Activated CD4-positive, alpha-beta T cell treated with anti-CD3 and anti-CD28 coated beads, Interleukin-2, amount 50 U/mL, for 16 hours (primary cell): ENCODE measurements at regions not wholly inside any gene's neighbourhood (a gene's known extent, or its start where the extent isn't known, plus 50 kb on each side); places are given as distances from the start of the nearest gene placed in this dataset.
A peak's percentile ranks its signal among the peaks of the same experiment; 100 is the strongest.
"Not testable (repeated sequence)": the region's sequence is repeated elsewhere in the genome, so short reads cannot be mapped to it uniquely, and the experiment has no call there.

ENCODE experiments used
- DNase-seq: peaks from one replicate; pipeline ENCODE4 v3.0.0-alpha.2; 2020

DNA sequence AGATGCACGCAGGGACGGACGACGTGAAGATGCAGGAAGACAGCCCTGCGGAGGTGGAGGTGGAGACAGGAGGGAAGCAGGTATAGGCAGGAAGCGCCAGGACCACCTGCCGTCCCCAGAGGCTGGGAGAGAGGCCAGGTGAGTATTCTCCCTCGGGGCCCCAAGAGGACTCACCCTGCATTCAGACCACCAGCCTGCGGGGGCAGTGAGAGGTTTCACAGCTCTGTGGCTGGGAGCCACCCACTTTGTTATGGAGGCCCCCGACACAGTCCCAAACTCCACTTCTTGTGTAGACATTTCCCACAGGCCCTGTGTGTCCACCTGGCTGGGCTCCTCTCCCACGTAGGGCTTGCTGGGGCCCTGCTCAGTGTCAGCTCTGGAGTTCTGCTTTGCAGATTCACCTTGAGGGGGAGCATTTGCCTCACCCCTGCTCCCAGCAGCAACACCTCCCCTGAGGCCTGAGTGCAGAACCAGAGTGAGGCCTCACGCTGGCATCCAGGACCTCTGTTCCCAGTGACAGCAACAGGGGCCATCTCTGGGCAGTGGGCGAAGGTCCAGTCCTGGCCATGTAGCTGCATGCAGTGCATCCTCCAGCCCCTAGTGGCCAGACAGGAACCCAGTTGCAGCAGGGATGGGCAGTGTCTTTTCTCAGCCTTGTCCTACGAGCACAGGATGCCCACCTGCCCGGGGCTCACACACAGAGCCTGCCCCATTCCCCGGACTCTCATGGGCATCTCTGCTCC, 119.4 kb upstream of the IQSEC1 start:
- no peak for DNase-seq

DNA sequence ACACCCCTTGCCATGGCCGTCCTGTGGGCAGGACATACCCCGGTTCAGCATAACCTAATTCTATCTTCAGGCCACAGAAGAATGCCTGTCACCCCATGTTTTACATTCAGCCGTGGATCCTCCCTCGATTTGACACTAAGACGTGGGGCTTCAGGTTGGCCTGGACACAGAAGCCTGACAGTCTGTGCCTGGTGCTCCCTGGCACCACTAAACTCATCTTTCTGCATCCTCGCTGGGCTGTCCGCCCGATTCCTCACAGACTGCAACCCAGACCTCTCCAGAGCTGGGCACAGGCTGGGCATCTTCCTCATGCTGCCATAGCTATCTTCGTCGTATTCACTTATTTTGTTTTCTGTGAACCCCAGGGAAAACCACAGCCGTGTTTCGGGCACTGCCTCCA, 117.8 kb upstream of the IQSEC1 start:
- DNase-seq: no peak

DNA sequence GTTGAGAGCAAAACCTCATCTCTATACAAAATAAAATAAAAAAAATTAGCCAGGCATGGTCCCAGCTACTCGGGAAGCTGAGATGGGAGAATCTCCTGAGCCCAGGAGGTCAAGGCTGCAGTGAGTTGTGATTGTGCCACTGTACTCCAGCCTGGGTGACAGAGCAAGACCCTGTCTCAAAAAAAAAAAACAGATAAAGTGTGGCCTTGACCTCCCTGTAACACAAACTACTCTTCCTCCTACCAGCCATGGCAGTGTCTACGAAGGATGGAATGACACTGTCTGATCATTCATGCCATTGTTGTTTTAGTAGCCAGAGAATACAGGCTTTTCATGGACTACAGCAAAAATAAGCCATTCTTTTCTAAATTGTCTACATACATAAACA, 117.1 kb upstream of the IQSEC1 start:
- DNase-seq: no peak

DNA sequence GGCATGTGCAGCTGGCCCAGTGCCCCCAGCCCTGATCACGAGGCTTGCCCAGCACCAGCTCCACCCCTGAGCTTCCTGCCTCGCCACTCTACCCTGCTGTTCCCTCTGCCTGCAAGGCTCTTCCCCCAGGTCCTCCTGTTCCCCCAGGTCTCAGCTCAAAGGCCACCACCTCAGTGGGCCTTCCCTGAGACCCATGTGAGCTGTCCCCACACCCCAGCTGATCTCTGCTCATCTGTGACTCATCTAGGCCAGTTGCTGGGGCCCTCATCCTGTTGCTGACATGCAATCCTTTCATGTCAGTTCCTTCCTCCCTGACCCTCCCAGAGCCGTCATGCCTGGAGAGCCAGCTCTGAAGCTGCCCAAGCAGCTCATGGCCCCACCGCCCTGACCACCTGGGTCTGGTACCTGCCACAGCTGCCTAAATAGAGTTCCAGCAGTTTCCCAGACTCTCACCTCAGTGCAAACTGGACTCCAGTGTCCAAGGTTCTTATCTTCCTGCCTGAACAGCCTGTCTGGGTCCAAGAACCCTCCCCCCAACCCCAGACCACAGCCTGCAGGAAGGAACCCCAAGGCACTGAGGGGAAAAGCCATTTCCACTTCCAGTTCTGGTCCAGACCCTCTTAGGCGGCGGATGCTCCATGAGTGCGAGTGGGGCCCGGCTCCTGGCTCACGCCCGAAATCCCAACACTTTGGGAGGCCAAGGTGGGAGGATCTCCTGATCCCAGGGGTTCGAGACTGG, 116.6 kb upstream of the IQSEC1 start:
- peak; percentile 50 for DNase-seq

DNA sequence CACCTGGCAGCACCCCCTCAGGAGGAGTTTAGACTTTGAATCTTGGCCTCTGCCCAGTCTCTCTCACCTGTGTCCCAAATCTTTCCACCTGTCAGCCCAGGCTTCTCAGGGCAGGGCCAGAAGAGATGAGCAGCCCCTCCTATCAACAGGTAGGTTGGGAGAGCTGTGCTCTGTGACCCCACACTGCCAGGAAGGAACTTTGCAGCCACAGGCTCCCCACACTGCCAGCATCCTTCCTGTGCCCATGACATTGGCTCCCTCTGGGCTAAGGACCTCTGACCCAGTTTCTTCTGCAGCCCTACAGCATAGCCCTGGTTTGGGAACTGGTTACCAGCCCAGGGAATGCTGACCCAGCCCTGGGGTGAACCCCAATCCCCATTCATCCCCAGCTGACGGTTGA, 115.7 kb upstream of the IQSEC1 start:
- DNase-seq: no peak

DNA sequence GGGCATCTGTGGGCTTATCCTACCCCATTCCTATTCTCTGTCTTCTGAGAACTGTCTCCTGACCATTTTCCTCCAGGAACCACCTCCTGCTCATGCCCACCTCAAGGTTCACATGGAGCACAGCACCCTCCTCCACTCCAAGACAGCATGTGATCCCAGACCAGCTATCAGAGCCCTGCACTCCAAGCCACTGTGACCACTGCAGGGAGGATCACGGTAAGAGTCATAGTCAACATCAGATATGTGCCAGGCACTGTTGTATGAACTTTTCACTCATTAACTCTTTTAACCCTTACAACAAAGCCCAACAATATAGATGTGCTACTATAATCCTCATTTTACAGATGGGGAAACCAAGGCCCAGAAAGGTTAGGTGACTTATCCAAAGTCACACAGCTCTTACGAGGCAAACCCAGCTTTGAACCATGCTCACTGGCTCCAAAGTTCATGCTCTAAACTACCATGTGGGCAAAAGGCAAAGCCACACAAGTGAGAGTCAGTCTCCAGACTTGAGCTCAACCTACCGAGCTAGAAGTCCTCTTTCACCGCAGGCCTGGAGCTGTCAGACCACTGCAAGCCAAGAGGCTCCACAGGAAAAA, 115.1 kb upstream of the IQSEC1 start:
- DNase-seq: no peak

DNA sequence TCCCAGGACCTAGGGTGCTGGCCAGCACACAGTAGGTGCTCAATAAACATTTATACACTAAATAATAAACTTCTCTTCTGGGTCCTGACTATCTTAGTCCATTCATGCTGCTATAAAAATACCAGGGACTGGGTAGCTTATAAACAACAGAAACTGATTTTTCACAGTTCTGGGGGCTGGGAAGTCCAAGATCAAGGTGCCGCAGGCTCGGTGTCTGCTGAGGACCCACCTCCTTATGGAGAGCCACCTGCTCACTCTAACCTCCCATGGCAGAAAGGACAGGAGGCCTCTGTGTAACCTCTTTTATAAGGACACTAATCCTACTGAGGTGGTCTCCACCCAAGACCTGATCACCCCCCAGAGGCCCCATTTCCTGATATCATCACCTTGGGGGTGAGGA, 114.4 kb upstream of the IQSEC1 start:
- no peak for DNase-seq

DNA sequence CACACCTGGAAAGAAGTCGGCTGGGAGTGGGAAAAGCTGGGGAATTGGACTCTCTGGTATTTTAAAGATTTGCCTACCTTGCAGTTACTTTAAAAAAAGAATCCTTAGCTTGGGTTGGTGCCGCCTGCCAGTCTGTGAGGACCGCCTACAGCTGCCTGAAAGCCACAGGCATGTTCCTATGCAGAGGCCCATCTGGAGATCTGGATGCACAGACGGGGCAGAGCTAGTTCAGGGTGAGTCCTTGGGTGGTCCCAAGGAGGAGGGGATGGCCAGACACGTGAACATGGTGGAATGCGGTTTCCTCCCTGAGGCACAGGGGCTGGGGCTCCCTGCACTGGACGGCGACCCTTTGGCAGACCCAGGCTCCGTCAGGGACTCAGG, 113.2 kb upstream of the IQSEC1 start:
- DNase-seq: no peak

DNA sequence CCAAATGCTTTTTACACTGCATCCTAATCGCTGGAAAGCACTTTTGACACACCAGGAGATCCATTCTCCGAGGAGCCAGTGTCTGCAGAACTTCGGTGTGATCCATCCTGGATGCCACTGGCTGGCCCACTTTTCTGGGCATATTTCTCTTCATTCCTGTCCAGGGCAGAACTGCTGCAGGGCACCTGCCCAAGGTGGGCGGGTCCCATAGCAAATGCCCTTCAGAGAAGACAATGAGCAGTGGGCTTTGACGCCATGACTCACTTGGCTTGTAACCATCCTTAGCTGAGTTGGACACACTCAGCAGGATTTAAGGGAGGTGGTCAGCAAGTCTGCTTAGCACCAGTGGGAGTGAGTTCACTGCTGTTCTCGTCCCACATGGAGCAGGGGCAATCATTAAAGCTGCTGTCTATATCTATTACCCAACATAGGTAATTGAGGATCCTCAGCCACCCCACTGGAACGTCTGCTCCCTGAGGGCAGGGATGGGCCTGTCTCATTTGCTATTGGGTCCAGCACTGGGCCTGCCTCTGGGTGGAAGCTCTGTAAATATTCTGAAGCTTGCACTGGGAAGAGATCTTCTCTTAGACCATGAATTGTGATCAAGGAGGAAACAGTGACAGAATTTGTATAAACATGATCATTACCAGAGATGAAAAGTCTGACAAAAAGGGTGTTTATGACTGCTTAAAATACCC, 112.7 kb upstream of the IQSEC1 start:
- no peak for DNase-seq

DNA sequence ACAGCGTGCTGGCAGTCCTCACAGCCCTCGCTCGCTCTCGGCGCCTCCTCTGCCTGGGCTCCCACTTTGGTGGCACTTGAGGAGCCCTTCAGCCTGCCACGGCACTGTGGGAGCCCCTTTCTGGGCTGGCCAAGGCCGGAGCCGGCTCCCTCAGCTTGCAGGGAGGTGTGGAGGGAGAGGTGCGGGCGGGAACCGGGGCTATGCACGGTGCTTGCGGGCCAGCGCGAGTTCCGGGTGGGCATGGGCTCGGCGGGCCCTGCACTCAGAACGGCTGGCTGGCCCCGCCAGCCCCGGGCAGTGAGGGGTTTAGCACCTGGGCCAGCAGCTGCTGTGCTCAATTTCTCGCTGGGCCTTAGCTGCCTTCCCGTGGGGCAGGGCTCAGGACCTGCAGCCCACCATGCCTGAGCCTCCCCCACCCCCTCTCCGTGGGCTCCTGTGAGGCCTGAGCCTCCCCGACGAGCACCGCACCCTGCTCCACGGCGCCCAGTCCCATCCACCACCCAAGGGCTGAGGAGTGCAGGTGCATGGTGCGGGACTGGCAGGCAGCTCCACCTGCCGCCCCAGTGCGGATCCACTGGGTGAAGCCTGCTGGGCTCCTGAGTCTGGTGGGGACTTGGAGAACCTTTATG, 106.5 kb upstream of the IQSEC1 start:
- not testable (repeated sequence) for DNase-seq

DNA sequence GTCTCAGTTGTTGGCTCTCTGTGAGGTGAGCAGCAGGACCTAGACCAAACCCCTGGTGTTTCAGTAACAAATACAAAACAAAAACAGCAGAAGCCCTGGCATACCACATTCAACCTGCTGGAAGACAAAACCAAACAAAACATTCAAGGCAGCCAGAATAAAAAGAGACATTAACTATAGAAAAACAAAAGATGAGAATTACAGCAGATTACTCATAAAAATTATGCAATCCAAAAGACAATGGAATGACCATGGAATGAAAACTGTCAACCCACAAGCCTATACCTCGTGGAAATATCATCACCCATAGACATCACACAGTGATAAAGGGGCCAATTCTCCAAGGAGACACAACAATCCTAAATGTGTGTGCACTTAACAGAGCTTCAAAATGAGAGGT, 106.0 kb upstream of the IQSEC1 start:
- no peak for DNase-seq

DNA sequence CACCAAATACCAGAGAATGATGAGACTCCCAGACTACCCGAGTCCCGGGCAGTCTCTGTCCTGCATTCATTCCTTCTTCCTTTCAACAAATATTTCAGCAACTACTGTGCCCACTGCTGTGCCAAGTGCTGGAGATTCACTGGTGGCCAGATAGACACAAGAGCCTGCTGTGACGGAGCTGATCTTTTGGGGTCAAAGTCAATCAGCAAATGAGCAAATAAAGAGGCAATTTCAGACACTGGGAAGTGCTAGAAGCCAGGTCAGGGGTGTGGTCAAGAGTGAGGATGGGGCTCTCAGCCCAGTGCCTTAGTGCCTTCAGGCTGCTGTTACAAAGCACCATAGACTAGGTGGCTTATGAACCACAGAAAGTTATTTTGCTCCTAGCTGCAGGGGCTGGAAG, 104.9 kb upstream of the IQSEC1 start:
- DNase-seq: no peak

DNA sequence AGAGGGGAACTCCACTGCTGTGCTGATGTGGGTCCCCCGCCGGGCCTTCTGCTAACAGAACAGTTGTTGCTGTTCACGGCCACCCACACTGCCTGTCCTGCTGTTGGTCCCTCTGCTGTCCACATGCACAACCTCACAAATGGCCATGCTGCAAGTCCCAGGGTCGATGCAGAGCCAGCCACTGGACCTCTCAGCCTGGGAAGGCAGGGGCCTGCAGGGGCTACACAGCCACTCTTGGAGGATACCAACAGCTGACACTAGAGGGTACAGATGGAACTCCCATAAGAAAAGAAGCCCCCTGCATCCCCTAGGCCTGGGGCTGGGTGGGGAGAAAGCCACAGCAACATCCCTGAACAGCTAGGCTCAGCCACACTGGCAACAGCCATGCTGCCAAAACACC, 104.4 kb upstream of the IQSEC1 start:
- DNase-seq: no peak

DNA sequence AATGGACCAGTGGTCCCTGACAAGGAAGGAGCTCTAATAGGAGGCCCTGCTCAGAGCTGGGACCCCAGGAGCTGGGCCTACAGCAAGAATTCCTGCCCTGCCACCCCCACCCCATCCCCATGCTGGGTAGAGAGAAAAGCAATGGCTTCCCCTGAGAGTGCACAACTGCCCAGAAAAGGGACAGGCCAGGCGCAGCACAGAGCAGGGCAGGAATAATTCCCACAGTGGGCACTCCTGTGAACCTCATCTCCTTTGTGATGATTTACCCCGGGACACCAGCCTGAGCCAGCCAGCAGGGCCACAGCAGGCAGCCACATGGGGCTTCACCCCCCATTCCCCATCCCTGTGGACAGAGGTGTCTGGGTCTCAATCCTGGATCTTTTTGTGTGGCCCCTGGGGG, 104.0 kb upstream of the IQSEC1 start:
- no peak for DNase-seq

DNA sequence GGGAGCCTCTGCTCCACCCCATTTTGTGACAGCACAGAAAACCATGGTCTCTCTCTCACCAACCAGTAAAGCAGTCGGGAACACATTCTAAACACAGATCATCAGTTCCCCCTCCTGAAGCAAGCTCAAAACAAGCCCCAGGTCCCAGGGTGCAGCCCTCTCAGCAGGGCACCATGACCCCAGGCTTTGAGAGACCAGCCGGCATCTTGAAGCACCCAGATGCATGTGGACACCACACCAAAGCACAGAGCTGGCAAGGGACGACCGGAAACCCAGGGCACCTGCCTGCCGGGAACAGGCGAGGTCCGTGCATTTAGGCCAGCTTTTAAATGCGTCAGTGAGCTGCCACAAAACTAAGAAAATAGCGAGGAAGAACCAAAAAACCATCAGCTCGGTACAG, 103.2 kb upstream of the IQSEC1 start:
- no peak for DNase-seq

DNA sequence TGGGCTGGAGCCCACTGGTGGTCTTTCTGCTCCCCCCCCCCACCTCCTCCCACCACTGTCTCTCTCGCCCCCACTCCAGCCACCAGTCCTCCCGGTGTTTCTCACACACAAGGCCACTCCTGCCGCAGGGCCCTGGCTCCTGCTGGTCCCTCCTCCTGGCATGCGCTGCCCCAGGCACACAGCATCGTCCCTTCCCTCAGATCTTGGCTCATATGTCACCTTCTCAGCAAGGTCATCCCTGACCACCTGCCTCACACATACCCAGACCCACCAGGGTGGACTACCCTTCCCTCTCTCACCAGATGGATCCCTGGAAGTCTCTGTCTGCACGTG, 101.5 kb upstream of the IQSEC1 start:
- DNase-seq: no peak

DNA sequence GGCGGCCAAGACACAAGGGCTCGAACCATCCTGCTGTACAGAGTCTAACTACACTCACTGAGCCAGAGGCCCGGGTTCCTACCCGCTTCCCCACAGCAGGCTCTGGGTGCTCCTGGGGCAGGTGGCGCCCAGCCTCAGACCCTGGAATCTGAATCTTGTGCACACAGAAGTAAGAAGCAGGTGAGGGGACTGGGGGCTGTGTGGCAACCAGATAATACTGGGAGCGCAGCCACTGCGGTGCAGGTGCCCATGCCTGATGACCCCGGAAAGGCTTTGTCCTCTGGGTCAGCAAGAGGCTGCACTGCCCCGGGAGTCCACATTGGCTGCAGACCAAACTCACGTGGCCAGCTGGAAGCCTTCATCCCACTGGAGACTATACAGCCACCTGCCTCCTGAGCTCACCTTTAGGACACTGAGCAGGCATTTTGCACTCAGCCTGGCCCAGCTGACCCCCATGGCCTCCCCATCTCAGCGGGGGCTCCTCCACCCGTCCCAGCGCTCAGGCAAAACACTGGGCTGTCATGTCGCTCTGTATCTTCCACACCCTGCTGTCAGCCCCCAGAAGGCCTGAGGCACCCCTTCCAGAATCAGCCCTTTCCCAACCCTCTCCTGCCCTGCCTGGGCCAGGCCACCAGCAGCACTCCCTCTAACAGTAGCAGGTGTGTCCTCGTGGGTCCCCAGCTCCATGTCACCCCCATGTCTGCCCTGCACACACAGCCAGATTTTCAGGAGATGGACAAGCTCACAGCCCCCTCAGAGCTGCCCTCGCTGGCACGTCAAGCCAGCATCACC, 101.0 kb upstream of the IQSEC1 start:
- DNase-seq: no peak

DNA sequence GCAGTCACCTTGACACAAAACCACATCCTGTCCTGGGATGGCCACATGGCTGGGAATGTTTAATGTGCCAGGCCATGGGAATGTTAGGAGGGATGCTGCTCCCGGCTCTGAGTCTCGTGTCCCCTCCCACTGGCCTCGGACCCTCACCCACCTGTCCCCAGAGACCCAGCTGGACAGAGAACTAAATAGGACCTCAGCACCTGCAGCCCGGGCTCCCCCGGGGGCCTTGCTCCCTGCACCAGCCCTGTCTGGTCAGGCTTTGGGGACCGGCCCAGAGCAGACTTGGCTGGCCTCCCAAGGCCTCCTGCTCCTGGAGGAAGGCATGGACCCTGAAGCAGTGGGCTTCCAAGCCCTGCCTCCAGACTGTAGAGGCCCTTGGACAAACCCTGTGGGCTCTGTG, 100.0 kb upstream of the IQSEC1 start:
- no peak for DNase-seq

DNA sequence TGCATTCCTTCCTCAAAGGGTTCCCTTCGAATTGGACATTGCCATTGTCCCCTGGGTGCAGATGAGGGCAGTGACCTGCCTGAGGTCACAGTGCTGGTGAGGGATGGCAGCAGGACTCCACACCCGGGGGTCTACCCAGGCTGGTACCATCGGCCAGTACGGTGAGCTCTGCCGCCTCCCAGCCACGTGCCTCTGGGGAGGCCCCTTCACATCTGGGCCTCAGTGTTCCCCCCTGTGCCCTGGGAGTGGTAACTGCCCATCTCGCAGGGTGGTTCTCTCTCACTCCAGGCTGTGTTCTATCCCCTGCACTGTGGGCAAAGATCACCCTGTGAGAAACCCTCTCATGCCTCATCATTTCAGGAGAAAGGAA, 99.4 kb upstream of the IQSEC1 start:
- DNase-seq: no peak

DNA sequence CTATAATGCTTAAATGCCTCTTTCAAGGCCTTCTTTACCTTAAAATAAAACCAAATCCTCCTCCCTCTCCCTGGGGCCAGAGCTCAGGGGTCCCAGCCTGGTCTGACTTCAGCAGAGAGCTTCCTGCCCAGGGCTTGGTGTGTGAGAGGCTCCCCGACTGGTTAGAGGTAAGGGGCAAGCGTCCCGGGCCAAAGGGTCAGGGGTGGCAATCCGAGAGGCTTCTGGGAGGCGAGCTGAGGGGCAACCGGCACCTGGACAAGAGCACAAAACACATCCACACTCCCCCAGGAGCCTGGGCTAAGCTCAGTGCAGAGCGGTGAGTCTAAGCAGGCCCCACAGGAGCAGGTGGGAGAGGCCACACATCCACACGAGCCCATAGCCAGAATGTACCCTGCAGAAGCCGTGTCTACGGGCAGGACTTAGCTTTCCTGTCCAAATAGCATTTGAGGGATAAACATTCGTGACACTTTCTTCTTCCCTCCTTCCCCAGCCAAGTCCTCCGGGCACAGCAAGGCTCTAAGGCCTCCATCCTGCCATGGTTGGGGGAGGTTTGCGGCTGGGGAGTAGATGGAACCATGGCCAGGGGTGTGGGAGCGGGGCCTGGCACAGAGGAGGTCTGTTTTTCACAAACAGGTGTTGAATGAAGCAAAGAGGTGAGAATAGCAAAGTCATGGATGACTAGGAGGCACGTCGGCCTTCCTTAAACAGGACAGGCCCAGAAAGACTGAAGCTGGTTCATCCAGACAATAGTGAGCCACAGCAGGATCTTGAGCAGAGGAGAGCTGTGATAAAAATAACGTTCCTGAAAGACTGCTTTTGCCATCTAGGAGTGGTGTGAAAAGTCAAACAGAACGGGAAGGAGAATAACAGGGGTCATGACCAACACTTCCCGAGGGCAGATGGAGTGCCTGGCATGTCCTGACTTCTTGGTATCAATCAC, 98.7 kb upstream of the IQSEC1 start:
- DNase-seq: no peak

DNA sequence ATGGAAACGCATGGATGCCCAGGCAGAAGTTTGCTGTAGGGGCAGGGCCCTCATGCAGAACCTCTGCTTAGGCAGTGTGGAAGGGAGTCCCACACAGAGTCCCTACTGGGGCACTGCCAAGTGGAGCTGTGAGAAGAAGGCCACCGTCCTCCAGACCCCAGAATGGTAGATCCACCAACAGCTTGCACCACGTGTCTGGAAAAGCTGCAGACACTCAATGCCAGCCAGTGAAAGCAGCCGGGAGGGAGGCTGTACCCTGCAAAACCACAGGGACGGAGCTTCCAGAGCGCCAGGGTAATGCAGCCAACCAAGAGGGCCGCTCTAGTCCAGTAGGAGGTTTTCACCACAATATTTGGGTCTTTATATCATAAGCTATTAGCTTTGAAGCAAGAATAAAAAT, 97.1 kb upstream of the IQSEC1 start:
- DNase-seq: no peak

DNA sequence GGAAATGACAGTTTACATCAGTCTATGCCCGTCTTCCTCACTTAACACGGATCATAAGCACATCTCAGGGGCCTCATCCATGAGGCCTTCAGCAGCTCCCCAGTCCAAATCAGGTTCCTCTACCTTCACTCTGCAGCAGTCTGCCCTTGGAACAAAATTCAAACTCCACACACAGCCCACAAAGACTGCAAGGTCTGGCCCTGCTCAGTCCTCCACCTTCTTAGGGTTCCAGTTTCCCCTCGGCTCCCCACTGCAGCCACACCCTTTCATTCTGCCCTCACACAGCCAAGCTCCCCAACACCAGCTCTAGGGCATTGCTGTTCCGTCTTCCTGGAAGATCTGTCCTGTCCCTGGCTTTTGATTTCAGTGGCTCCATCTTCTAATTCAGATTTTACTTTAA, 95.2 kb upstream of the IQSEC1 start:
- DNase-seq: no peak
